Activated CD4-positive, CD25-positive, alpha-beta regulatory T cell treated with anti-CD3 and anti-CD28 coated beads, Interleukin-2, amount 50 U/mL, for 24 hours (primary cell): ENCODE measurements at regions not wholly inside any gene's neighbourhood (a gene's known extent, or its start where the extent isn't known, plus 50 kb on each side); places are given as distances from the start of the nearest gene placed in this dataset.

Experiments used
- ATAC-seq, 2 donors: fragments of 150-1000 bp; cut with Tn5 transposase; one replicate each; pipeline ENCODE4 v1.10.0; 2021; ENCODE audit warnings: mild to moderate bottlenecking in 1 of 2, moderate library complexity in 1 of 2

DNA sequence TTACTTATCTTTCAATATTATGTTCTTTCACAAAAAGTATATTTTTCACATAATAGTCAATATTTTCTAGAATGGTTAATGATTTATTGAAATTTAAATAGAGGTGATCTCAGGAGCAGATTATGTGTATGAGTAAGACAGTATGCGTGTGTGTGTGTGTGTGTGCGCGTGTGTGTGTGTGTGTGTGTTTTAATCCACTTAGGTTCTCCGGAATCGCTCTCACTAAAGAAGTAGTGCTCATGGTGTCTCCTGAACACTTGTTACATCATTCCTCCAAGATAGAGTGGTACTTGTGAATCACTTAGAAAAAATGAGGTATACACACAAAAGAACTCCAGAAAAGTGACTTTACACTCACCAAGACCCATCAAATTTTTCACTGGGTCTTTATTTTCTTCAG is 91.0 kb upstream of the KCNH7 start:
- no peak for ATAC-seq

DNA sequence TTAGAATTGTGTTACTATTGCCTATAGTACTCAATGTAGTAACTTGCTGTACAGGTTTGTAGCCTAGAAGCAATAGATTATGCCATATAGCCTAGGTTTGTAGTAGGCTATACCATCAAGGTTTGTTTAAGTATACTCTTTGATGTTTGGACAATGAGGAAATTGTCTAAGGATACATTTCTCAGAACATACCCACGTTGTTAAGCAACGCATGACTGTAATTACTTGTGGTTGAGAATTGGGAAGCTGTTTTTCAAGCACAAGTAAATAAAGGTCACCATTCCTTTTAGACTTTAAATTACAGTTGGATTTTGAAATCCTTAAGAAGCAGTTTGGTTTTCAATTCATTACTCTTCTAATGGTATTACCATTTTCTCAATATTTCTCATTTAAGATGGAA is 89.8 kb upstream of the KCNH7 start:
- ATAC-seq: no peak

DNA sequence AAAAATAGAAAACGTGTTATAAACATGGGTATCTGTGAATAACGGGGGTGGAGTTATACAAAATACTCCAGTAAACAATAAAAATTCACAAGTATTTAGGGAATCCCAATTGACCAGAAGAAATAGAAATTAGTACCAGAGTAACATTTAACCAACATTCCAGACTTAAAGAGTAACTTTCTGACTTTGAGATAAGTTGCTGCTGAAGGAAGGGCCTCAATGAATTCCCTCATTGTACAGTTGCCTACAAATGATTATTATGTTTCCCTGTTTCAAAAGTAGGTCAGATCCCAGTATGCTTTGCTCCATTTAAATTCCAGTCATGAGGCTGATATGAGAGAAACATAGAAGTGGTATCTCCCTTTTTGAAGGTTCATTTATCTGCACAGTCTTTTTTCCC is 88.3 kb upstream of the KCNH7 start:
- no peak for ATAC-seq

DNA sequence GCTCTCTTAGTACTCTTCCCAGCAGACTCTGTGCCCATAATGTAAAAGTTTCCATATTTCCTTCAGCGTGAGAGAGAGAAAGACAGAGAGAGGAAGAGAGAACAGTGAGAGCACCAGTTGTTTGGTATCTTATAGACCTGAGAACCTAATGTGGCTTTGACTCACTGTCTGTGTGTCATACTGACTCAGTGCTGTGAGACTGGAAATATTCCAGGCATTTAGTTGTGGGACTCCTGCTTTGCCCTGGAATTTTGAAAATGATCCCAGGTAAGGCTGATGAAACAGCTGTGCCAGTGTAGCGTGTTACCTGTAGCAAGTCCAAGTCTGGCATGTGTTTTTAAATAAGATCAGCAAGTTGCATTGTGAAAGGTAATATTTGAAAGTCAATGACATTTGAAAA is 87.9 kb upstream of the KCNH7 start:
- no peak for ATAC-seq

DNA sequence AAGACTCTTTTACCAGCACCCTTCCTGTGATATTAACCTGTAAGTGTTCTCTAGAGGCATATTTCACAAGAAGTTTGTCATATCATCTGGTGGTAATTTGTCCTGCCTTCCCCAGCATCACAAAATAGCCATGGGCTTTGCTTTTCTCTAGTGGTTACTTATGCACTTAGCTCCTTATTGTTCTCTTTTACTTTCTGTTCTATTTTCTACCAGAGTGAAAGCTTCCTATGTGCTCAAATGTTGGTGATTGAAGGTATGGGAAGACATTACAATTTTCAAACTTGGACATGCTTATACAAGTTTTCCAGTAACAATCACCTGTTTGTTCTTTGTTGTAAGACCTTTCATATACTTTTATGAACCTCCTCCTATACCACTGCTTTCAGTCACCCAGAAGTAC is 87.0 kb upstream of the KCNH7 start:
- ATAC-seq: no peak

DNA sequence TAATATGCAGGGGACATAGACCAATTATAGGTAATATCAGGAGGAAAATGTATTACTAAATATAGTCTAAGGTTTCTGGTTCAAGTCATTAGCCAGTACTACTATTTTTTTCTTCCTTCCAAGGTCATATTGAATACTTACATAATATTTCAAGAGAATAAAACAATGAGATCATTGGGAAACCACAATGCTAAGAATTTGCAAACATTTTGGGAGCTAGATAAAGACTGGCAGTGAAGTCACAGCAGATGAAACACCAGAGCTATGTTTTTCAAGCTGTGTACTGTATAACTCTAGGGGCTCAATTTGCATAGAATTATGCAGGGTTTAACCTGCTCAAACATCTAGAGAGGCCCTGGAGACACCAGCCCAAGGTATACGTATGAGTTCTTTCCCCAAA is 80.5 kb upstream of the KCNH7 start:
- ATAC-seq: no peak

DNA sequence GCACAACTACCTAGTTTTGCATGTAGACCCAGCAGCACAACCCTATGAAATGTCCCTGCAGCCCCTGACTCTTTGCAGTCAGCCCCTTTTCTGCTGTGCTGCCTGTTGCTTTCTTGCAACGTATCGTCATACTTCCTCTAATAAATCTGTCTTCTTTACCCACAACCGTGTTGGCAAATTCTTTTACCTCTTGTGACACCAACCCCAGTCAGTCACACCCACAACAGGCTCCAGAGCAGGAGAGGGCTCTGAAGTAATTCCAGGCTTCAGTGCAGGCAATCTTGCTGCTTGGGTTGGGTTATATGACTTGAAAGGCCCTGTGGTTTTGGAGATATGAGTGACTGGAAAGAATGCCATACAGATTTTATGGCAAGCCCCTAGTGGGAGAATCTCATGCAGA is 79.1 kb upstream of the KCNH7 start:
- ATAC-seq: no peak

DNA sequence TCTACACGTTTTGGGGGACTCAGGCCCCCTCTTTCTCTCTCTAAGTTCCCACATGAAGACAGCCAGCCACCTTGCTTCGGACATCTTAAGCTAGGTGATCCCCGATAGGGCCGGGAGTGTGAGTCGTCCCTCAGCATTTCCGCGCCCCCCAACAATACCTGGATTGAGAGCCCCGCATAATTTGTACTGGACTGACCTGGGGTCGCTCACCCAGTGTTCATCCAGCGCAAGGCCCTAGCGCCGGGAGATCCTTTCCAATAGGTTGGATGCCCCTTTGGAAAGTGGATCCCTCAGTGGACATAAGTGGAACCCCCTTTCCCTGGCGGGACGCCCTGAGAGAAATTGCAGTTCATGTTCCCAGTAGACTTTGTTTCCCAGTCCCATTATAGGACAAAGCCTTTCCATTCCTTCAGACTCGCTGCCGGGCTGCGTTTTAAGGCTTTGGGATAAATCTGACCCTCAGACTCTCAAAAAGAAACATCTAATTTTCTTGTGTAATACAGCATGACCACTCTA is 77.8 kb upstream of the KCNH7 start:
- no peak for ATAC-seq

DNA sequence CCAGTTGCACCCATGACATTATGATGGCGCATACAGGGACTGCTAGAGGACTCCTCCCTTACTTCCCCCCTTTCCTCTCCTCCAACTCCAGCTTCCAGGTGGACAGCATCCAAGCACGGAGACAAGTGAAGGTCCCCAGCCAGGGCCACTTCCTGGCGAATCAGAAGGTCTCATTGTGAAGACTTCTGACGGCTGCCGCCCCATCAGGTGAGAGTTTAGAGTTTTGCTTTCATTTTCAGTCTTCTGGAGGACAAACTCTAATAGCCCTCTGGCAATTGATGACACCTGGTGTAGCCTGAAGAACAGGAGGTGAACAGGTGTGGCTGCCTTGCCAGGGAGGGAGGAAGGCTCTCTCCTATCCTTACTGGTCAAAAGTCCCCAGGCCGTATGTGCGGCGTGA is 77.3 kb upstream of the KCNH7 start:
- ATAC-seq: no peak

DNA sequence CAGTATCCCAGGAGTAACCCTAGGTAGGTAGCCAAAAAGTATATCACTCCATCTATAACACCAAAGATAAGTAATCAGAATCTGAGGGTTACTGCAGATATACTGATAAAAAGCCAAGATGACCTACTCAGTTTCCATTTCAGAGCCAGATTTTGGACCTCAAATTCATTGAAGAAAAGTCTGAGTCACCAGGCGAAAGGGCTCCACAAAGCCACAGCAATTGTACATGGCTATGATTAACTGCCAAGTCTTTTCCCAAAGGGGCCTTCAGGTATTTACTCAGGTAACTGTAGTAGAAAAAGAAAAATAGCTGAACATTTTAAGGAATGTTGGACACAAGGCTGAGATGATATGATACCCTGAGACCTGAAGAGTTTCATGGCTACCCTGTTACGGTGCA is 75.6 kb upstream of the KCNH7 start:
- ATAC-seq: no peak

DNA sequence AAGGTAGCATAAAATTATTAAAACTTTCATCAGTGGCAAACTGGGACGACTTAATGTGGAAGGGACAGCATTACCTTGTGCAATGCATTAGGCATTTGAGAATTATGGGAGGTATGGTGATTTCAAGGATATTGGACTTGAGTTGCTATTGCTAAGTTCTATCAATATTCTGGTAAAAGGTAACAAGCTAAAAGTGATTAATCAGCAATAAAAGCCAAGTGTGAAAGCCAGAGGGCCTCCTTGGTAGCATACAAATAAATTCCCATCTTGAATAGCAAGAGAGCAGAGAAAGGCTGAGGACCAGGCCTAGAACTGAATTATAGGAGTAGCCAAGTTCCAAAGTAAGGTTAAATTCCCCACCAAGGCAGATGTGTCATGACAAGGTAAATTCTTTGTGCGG is 74.2 kb upstream of the KCNH7 start:
- ATAC-seq: no peak

DNA sequence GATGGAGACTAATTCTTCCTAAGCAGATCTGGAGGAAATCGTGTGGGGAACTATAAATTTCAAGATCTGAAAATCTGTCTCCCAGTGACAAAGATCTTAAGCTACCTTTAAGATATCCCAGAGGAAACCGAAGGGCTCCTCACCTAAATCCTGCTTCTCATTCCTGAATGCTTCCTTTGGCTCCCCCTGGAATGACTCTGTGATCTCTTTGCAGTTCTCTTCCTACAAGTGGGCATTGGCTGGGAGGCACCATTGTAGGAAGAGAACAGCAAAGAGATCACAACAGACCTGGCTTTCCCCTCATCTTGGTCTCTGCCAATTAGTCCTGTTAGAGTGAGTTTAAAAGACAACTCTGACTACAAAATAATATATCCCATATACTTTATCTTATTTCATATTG is 70.0 kb upstream of the KCNH7 start:
- no peak for ATAC-seq

DNA sequence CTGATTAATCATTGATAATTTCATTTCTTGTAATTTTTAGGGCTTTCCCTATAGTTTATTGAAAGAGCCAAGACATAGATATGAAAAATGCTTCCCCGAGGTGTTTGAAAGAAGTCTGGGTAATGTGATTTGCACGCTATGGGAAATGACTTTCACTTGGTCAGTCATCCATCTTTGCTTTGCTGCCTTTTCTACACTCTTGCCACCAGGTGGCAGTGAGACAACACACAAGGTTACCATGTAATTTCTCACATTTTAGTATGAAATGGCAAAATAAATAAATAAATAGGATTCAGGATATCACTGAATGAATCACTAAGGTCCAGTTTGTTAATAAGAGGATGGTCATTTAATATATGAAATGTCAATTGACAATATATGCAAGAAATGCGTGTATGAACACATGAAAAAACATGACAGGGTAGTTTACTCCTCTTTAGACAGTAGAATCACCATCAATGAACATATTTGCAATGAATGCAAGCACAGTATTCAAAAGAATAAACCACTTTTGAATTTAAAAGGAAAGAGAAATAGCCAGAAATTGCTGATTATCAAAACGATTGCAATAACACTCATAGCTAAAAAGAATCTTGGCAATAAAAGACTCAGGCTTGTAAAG is 52.2 kb upstream of the KCNH7 start:
- ATAC-seq: no peak

DNA sequence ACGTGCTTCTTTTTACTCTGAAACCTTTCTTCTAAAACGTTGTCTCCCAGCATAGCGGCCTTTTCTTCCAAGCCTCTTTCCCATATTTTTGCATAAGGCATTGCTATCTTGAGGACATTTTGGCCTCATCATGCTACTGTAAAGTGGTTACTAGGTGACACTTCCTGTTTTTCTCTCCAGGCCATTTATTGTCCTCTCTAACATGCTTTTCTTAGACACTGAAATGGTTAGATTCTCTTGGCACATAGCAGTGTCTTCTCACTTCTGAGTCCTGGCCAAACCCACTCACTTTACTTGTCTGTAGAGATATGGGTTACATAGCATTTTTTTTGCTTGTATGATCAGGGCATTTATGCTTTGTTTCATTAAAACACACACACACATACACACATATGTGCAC is 50.1 kb upstream of the KCNH7 start:
- ATAC-seq: no peak
